ENCODE measurements at regions not wholly inside any gene's neighbourhood (a gene's known extent, or its start where the extent isn't known, plus 50 kb on each side); places are given as distances from the start of the nearest gene placed in this dataset.

DNA sequence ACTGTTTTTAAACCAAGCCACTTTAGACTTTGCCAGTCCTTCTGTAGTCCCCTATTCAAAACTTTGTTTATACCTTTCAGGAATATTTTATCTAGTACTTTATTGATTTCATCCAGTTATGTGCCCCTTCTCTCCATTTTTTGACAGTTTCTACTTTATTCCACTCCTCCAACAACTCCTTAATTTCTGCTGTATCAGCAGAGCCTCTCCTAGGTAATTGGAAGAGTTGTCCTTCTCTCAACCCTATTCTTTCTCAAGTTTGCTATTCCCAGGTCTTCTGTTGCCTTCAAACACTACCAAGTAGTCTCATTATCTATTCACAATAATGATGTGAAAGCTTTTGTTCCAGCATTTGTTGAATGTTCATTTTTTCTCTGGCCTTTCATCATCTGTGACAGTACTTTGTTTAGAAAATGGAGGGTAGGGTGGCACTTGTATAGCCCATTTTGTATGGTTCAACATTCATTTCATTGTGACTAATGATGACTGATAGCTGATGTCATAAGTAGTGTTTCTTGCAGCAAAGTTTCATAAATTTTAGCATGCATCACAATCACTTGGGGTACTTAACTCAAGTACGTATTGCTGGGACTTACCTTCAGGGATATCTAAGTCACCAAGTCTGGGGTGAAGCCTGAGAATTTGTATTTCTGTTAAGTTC lies 204.4 kb upstream of the DMRT1 start:
- no peak overlapping the region for H3K4me3 ChIP-seq
- H3K9me3 ChIP-seq = no peaks in the 10 kb centered on the region
- H3K27ac ChIP-seq = no peak overlapping the region
- no peaks in the 10 kb centered on the region for H3K36me3 ChIP-seq
- no peak for DNase-seq (ENCODE audit: low spot score)
- peaks cover under 1 to 24% of the 10 kb centered on the region in 2 donors for H3K4me1 ChIP-seq (ENCODE audit: control insufficient read depth in 1 of 2, low read depth in 2 of 2)
- H3K27me3 ChIP-seq (replicated peaks; ENCODE audit: insufficient read depth) = no peaks in the 10 kb centered on the region
- ATAC-seq (ENCODE audit: insufficient number of reproducible peaks, low FRiP score, low read depth) = no peak
- TF ChIP-seq, protein P1, sequence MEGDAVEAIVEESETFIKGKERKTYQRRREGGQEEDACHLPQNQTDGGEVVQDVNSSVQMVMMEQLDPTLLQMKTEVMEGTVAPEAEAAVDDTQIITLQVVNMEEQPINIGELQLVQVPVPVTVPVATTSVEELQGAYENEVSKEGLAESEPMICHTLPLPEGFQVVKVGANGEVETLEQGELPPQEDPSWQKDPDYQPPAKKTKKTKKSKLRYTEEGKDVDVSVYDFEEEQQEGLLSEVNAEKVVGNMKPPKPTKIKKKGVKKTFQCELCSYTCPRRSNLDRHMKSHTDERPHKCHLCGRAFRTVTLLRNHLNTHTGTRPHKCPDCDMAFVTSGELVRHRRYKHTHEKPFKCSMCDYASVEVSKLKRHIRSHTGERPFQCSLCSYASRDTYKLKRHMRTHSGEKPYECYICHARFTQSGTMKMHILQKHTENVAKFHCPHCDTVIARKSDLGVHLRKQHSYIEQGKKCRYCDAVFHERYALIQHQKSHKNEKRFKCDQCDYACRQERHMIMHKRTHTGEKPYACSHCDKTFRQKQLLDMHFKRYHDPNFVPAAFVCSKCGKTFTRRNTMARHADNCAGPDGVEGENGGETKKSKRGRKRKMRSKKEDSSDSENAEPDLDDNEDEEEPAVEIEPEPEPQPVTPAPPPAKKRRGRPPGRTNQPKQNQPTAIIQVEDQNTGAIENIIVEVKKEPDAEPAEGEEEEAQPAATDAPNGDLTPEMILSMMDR (IDR thresholded peaks at IDR 0.05) = no peak

DNA sequence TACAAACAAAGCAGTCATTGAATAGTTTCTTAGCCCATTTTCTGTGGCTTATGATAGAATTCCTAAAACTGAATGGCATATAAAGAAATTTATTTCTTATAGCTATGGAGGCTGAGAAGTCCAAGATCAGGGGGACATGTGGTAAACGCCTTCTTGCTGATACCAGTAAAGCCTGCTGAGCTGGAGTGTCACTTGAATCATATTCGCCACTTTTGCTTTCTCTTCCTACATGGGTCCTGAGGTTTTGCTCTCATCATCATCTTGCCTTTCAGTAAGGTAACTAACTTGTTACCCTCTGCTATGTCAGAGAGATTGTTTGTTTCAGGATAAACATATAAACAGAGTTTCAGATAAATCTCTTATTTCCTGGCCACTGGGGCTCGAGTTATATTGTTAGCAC lies 203.3 kb upstream of the DMRT1 start:
- no peaks in the 10 kb centered on the region for H3K9me3 ChIP-seq
- no peaks in the 10 kb centered on the region for H3K27me3 ChIP-seq (replicated peaks; ENCODE audit: insufficient read depth)
- DNase-seq (ENCODE audit: low spot score) = no peak
- no peak overlapping the region for H3K4me3 ChIP-seq
- peak overlapping the region in 1 of 2 donors; percentile 14 for H3K27ac ChIP-seq
- H3K4me1 ChIP-seq (ENCODE audit: control insufficient read depth in 1 of 2, low read depth in 2 of 2) = peaks cover 4 to 34% of the 10 kb centered on the region in 2 donors
- ATAC-seq (ENCODE audit: insufficient number of reproducible peaks, low FRiP score, low read depth) = no peak
- no peaks in the 10 kb centered on the region for H3K36me3 ChIP-seq
- TF ChIP-seq, protein P1 (IDR thresholded peaks at IDR 0.05) = no peak

DNA sequence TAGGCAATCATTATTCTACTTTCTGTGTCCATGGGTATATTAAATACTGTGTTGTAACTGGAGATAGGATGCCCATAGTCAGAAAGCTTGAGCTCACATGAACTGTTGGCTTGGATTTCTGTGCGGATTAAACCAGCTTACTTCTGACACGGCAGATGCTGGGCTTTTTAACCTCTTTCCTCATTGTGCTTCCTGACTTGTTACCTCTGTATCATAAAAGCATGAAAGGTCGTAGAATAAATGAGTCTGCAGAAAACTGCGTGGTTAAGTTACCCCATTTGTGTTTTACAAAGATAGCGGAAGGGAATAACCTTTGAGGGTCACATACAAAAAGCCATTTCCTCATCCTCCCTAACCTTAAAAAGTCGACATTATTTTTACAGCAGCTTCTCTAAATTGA lies 199.5 kb upstream of the DMRT1 start:
- DNase-seq (ENCODE audit: low spot score) (no peak), ATAC-seq (ENCODE audit: insufficient number of reproducible peaks, low FRiP score, low read depth) (no peak)
- TF ChIP-seq, protein P1 (IDR thresholded peaks at IDR 0.05) = no peak
- peak overlapping the region; percentile 50 to 76 for H3K27ac ChIP-seq
- no peaks in the 10 kb centered on the region for H3K9me3 ChIP-seq
- no peaks in the 10 kb centered on the region for H3K27me3 ChIP-seq (replicated peaks; ENCODE audit: insufficient read depth)
- peaks cover 4 to 37% of the 10 kb centered on the region in 2 donors for H3K4me1 ChIP-seq (ENCODE audit: control insufficient read depth in 1 of 2, low read depth in 2 of 2)
- no peaks in the 10 kb centered on the region for H3K36me3 ChIP-seq
- no peak overlapping the region for H3K4me3 ChIP-seq

DNA sequence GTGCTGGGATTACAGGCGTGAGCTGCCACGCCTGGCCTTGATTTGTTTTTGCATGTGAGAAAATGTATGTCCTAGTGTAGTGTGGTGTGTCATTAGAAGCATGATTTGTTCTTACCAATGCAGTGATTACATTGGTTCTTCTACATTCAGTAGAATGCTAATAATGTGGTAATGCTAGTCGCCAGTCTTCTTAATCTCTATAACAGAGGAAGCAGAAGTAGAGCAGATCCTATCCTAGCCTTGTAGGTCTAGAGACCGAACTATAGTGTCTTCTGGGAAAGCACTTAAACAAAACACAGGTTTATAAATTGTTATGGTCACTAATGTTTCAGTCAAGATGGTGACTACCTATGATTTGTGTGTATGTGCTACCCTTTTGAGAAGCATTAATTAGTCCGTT lies 197.5 kb upstream of the DMRT1 start:
- H3K27ac ChIP-seq = peak overlapping the region; percentile 50 to 76
- DNase-seq (ENCODE audit: low spot score) = no peak
- H3K36me3 ChIP-seq = no peaks in the 10 kb centered on the region

DNA sequence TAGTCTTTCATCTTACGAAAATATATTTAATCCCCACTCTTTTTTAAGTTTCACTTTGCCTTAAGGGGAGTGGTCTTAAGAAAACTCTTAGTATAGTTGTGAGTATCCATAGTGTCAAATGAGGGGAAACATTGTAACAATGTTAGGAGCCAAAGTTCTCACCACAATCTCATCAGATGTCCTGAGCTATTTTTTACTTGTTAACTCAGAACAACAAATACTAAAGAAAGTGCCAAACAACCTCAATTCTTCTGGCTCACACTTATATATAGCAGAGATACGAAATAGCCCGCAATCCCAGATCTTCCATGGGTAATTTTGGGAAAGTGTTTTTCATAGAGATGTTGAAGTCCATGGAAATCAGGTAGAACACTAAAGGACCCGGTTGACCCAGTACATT lies 194.0 kb upstream of the DMRT1 start:
- H3K36me3 ChIP-seq = no peaks in the 10 kb centered on the region
- peak overlapping the region in 1 of 2 donors; percentile 25 for H3K27ac ChIP-seq
- H3K4me1 ChIP-seq (ENCODE audit: control insufficient read depth in 1 of 2, low read depth in 2 of 2) = peaks cover 19 to 65% of the 10 kb centered on the region in 2 donors
- TF ChIP-seq, protein P1 (IDR thresholded peaks at IDR 0.05) = no peak
- ATAC-seq (ENCODE audit: insufficient number of reproducible peaks, low FRiP score, low read depth) = no peak
- H3K27me3 ChIP-seq (replicated peaks; ENCODE audit: insufficient read depth) = no peaks in the 10 kb centered on the region
- no peaks in the 10 kb centered on the region for H3K9me3 ChIP-seq
- no peak for DNase-seq (ENCODE audit: low spot score)
- no peak overlapping the region for H3K4me3 ChIP-seq

More for the DNA sequence above, 197.5 kb upstream of the DMRT1 start:
- Histone ChIP-seq H3K4me1 (ENCODE audit: control insufficient read depth in 1 of 2, low read depth in 2 of 2) (peaks cover 7 to 46% of the 10 kb centered on the region in 2 donors), H3K27me3 (replicated peaks; ENCODE audit: insufficient read depth) (no peaks in the 10 kb centered on the region), H3K4me3 (no peak overlapping the region), H3K9me3 (no peaks in the 10 kb centered on the region)
- ATAC-seq (ENCODE audit: insufficient number of reproducible peaks, low FRiP score, low read depth) = no peak
- TF ChIP-seq, protein P1 (IDR thresholded peaks at IDR 0.05) = no peak

Data from thoracic aorta (tissue), 2 donors.